A172 (cell line): ENCODE measurements at regions not wholly inside any gene's neighbourhood (a gene's known extent, or its start where the extent isn't known, plus 50 kb on each side); places are given as distances from the start of the nearest gene placed in this dataset.
"Not testable (repeated sequence)": the region's sequence is repeated elsewhere in the genome, so short reads cannot be mapped to it uniquely, and the experiment has no call there.

Experiments
- DNase-seq: peaks from one replicate; pipeline ENCODE4 v3.0.0-alpha.2; 2015; ENCODE audit warnings: low spot score

GRCh38 chr4:31266094-31266493 lies 545.9 kb downstream of the PCDH7 start:
- not testable (repeated sequence) for DNase-seq

DNA sequence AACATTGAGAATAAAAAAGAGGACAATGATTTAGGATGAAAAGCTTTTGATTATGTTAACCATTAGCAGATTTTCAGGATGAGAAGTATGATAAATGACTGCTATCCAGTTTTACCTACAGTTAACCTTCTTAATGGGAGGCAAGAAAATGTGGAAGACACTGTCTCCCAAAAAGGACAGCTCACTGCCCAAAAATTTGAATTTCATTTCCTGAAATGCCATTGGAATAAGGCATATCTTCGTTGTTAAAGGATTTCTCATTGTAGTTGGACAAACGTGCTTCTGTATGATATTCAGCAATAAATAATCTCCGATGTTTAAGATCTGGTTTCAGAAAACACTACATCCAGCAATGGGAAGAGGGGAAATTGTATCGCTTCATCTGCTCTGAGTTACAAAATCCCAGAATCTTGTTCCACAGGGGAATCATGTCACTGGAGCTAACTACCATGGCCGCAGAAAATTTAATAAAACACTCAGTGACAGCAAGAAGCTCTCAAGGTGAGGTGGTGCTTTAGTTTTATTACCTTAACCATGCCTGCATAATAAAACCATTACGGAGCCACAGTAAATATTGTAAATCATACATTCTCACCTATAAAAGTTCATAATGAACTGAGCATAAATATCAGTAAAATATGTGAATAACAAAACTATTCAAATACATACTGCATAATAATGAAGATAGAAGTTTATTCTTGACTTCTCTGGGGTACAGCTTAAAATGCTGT lies 552.3 kb downstream of the PCDH7 start:
- DNase-seq = peak; percentile 4

- DNase-seq = no peak
Measured at GRCh38 chr4:31275906-31276305, 555.7 kb downstream of the PCDH7 start.

GRCh38 chr4:31283679-31284078 lies 563.5 kb downstream of the PCDH7 start:
- DNase-seq = no peak

DNA sequence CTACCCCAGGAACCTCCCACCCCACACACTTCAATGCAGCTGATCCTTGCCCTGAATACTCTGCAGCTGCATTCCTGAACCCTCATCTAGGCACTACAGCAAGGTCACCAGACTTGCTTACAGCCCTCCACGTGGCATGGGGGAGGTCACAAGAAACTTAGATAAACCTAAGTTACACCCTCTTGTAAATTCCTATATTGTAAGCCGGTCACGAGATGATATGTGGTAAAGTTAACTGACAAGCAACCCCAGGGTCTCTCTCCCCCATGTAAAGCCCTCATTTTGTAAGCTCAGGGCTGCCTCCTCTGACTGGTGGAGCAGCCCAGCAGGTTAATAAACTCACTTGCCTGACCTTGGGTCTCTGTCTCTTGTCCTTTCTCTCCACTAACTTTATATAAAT lies 570.7 kb downstream of the PCDH7 start:
- no peak for DNase-seq

DNA sequence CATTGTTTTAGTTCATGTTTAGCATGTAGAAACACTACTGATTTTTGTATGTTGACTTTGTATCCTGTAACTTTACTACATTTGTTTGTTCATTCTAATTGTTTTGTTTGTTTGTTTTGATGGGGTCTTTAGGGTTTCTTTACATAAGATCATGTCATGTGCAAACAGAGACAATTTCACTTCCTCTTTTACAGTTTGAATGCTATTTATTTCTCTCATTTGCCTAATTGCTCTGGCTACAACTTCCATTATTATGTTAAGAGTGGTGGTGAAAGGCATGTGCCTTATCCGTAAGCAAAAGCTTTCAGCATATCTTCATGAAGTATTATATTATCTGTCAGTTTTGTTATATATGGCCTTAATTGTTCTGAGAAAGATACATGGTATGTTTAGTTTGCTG lies 571.1 kb downstream of the PCDH7 start:
- no peak for DNase-seq

GRCh38 chr4:31294655-31295480 lies 574.7 kb downstream of the PCDH7 start:
- no peak for DNase-seq

DNA sequence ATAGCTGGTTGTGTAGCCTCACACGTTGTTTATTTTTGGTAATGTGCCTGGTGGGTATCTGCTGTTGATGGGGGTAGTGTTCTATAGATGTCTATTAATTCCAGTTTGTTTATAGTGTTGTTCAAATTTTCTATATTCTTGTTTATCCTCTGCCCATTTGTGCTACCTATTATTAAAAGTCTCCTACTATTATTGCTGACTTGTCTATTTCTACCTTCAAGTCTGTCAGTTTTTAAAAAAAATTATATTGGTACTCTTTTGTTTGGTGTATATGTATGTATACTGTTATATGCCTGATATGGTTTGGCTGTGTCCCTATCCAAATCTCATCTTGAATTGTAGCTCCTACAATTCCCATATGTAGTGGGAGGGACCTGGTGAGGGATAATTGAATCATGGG lies 578.6 kb downstream of the PCDH7 start:
- no peak for DNase-seq

- no peak for DNase-seq
Measured at GRCh38 chr4:31307029-31307428, 586.9 kb downstream of the PCDH7 start.

DNA sequence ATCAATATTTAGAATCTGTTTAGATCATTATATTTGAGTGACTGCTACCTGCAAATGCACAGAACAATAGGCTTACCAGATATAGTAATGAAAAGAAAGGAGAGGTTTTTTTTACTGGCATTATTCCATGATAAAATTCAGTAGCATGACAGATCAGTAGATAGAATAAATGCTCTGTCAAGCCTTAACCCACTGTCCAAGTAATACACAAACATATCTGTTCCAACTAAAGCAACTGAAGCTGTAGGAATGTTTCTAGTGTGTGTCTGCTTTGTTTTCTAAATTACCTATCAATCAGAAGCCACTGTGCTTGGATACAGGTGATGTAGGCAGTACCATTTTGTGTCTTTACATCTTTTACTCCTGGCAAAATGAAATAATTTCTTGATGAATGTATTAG lies 604.6 kb downstream of the PCDH7 start:
- no peak for DNase-seq

DNA sequence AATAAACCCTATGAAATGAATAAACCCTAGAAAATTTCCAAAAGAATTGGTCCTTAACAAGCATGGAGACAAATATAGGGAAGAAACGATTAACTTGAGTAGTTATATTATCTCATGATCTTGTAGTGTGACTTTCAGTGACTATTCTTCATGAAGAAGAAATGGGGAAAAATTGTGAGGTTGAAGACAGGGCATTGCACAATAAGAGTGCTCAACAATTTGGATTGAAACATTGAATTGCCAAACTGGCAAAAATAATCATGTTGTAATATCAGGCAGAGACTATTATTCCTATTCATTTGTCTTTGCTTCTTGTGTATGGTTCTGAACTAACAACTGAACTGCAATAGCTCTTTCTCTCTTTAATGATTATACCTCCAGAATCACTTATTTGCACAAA lies 605.1 kb downstream of the PCDH7 start:
- no peak for DNase-seq

GRCh38 chr4:31327031-31327430 lies 606.9 kb downstream of the PCDH7 start:
- DNase-seq = no peak

GRCh38 chr4:31328932-31329331 lies 608.8 kb downstream of the PCDH7 start:
- no peak for DNase-seq

DNA sequence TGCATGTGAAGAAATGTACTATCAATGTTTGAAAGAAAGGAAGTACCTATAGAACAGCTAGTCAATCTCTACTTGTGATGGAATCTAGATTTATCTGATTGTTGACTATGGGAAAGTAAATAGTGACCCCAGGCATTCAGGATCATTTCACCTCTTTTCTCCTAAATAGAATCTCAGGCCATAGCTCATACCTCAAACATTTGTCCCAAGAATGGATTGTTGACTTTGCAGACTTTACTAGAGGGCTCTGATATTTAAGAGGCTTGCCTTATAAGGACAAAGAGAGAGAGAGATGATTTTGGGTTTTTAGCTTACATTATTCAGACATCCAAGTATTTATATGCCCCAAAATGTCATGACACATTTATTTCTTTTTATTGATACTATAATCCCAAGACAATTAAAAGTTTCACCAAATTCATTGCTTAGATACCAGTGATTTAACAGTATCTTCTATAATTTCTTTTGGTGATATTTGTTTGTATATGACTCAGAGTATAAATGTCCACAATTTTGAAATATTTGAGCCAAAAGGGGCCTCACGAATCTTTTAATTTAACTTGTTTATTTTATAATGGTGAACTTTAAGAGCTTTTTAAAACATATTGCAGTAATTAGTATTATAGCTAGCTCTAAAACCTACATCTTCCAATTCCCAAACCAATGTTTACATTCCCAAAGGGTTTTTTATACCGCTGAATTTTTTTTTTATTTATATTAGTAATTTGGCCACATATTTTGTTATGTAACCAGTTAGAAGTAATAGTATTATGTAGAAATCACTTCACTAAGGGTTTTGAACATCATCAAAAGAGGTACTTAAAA lies 614.1 kb downstream of the PCDH7 start:
- DNase-seq = no peak

GRCh38 chr4:31338000-31338399 lies 617.8 kb downstream of the PCDH7 start:
- no peak for DNase-seq

DNA sequence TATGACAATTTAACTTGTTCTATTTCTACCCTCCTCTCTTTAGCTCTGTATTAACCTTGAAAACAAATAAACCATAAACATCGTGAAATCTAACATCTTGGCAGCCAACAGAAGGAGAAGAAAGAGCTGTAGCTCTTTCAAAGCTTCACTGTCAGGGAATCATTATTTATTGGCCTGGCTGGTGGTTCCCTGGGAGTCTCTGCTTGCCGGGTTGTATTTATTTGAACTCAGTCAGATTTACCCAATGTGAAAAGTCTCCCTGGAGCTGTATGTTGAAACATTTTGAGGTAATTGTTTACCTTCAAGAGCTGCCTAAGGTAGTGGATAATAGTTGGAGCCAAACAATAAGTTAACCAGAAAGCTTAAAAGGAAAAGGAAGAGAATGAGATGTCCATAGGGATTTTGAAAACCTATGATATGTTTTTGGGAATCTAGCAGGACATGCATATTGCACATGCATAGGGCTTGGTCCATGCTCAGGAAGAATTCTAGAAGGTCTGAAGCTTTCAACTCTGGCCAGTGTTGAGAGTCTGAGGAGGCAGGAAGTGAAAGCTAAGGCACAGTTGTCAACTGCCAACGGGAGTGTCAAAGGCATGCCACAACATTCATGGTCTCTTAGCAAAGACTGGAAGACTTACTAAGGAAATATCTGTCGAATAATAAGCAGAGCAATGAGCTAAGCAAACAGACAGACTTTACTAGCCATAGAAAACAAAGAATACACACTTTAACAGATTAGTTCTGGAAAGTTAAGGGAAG lies 621.6 kb downstream of the PCDH7 start:
- no peak for DNase-seq

GRCh38 chr4:31343061-31343460 lies 622.9 kb downstream of the PCDH7 start:
- DNase-seq = no peak

DNA sequence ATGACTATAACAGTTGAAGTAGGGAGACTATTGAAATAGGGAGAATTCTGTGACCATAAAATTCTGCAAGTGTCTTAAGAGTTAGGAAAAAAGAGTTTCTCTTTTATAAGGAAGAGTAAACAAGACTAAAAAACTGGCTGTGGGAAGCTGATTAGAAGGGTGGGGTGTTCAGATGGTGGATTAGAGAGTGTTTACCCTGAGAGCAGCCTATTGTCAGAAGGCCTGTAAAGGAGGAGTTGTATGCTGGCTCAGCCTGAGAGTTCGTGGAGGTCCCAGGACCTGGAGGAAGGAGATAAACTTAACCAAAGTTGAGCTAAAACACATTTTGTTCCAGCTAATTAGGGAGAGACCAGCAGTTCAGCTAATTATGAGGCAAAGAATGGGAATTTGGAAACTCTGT lies 629.7 kb downstream of the PCDH7 start:
- no peak for DNase-seq

DNA sequence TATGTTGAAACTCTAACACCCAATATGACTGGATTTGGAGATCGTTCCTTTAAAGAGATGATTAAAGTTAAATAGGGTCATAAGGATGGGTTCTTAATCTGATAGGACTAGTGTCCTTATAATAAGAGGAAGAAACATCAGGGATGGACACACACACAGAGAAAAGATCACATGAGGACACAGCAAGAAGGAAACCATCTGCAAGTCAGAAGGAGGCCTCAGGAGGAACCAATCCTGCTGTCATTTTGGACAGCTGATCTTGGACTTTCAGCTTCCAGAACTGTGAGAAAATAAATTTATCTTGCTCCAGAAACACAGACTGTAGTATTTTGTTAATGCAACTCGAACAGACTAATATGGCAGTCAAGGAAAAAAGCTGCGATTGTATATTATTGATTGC lies 631.5 kb downstream of the PCDH7 start:
- no peak for DNase-seq

GRCh38 chr4:31356839-31357238 lies 636.7 kb downstream of the PCDH7 start:
- no peak for DNase-seq

DNA sequence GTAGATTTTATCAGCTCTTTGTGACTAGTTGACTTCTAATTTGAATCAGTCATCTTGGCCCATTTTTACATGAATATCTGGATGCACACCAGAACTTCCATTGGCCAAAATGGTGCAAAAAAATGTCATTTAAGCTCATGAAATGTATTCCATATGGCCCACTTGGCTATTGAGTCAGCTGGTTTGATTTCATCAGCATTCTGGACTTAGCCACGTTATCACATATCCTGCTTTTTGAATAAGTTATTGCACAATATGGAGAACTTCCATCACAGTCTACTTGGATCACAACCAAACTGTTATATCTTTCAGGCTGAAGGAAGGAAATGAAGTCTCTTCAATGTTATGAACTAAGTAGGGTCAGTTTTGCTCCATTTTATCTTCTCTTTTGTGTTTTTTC lies 640.6 kb downstream of the PCDH7 start:
- DNase-seq = no peak

GRCh38 chr4:31362756-31363155 lies 642.6 kb downstream of the PCDH7 start:
- no peak for DNase-seq
